ENCODE measurements at regions not wholly inside any gene's neighbourhood (a gene's known extent, or its start where the extent isn't known, plus 50 kb on each side); places are given as distances from the start of the nearest gene placed in this dataset.

GRCh38 chr14:101155575-101155974 lies 252.1 kb upstream of the RTL1 start:
- no peak overlapping the region for H3K27ac Mint-ChIP-seq (ENCODE audit: low read depth, unreplicated experiment)
- H3K9me3 Mint-ChIP-seq (ENCODE audit: unreplicated experiment), result no peaks in the 10 kb centered on the region
- CTCF ChIA-PET, result no interaction called here
- no peak overlapping the region for H3K4me3 Mint-ChIP-seq (ENCODE audit: unreplicated experiment)
- no peaks in the 10 kb centered on the region for H3K36me3 Mint-ChIP-seq (ENCODE audit: insufficient read depth, unreplicated experiment)
- TF ChIP-seq CTCF (IDR thresholded peaks at IDR 0.05; ENCODE audit: unreplicated experiment), result no peak
- H3K27me3 Mint-ChIP-seq (ENCODE audit: insufficient read depth, unreplicated experiment), result peaks cover 20% of the 10 kb centered on the region
- POLR2A ChIA-PET, result no interaction called here
- no TSS peak for BruUV-seq (replicated peaks)
- no peaks in the 10 kb centered on the region for H3K4me1 Mint-ChIP-seq (ENCODE audit: insufficient read depth, unreplicated experiment)
- no peak for DNase-seq (ENCODE audit: unreplicated experiment)
- intact Hi-C loops (cut with micrococcal nuclease), result no loop called here

- POLR2A ChIA-PET, result no interaction called here
- Mint-ChIP-seq H3K4me3 (ENCODE audit: unreplicated experiment) (no peak overlapping the region), H3K27me3 (ENCODE audit: insufficient read depth, unreplicated experiment) (no peaks in the 10 kb centered on the region), H3K9me3 (ENCODE audit: unreplicated experiment) (peaks cover 21% of the 10 kb centered on the region), H3K27ac (ENCODE audit: low read depth, unreplicated experiment) (no peak overlapping the region), H3K4me1 (ENCODE audit: insufficient read depth, unreplicated experiment) (no peaks in the 10 kb centered on the region), H3K36me3 (ENCODE audit: insufficient read depth, unreplicated experiment) (no peaks in the 10 kb centered on the region)
- DNase-seq (ENCODE audit: unreplicated experiment), result no peak
- intact Hi-C loops (cut with micrococcal nuclease), result no loop called here
- TF ChIP-seq CTCF (IDR thresholded peaks at IDR 0.05; ENCODE audit: unreplicated experiment), result no peak
- CTCF ChIA-PET, result interaction anchor here (0.6 kb wide), 1 partner anchor 782 kb away, joined by 3 read pairs; no protein-coding TSS in a partner anchor
- BruUV-seq (replicated peaks), result no TSS peak
Measured at GRCh38 chr14:101167428-101167827, 263.9 kb upstream of the RTL1 start.

GRCh38 chr14:101169267-101169666 lies 265.7 kb upstream of the RTL1 start:
- H3K27me3 Mint-ChIP-seq (ENCODE audit: insufficient read depth, unreplicated experiment), result no peaks in the 10 kb centered on the region
- H3K9me3 Mint-ChIP-seq (ENCODE audit: unreplicated experiment), result peaks cover 28% of the 10 kb centered on the region
- no peak for TF ChIP-seq CTCF (IDR thresholded peaks at IDR 0.05; ENCODE audit: unreplicated experiment)
- ChIA-PET POLR2A (no interaction called here), CTCF (no interaction called here)
- H3K4me1 Mint-ChIP-seq (ENCODE audit: insufficient read depth, unreplicated experiment), result no peaks in the 10 kb centered on the region
- no peak overlapping the region for H3K27ac Mint-ChIP-seq (ENCODE audit: low read depth, unreplicated experiment)
- intact Hi-C loops (cut with micrococcal nuclease), result no loop called here
- H3K36me3 Mint-ChIP-seq (ENCODE audit: insufficient read depth, unreplicated experiment), result no peaks in the 10 kb centered on the region
- H3K4me3 Mint-ChIP-seq (ENCODE audit: unreplicated experiment), result no peak overlapping the region
- BruUV-seq (replicated peaks), result no TSS peak
- no peak for DNase-seq (ENCODE audit: unreplicated experiment)

GRCh38 chr14:101171650-101172049 lies 268.1 kb upstream of the RTL1 start:
- intact Hi-C loops (cut with micrococcal nuclease), result no loop called here

More at GRCh38 chr14:101171650-101172049, 268.1 kb upstream of the RTL1 start:
- H3K9me3 Mint-ChIP-seq (ENCODE audit: unreplicated experiment), result peaks cover 17% of the 10 kb centered on the region
- ChIA-PET POLR2A (no interaction called here), CTCF (interaction anchor here (0.7 kb wide), 1 partner anchor 26 kb away, joined by 3 read pairs; no protein-coding TSS in a partner anchor)
- H3K27ac Mint-ChIP-seq (ENCODE audit: low read depth, unreplicated experiment), result no peak overlapping the region
- H3K4me1 Mint-ChIP-seq (ENCODE audit: insufficient read depth, unreplicated experiment), result peaks cover 5% of the 10 kb centered on the region
- TF ChIP-seq CTCF (IDR thresholded peaks at IDR 0.05; ENCODE audit: unreplicated experiment), result no peak
- no peak for DNase-seq (ENCODE audit: unreplicated experiment)
- H3K27me3 Mint-ChIP-seq (ENCODE audit: insufficient read depth, unreplicated experiment), result no peaks in the 10 kb centered on the region
- no TSS peak for BruUV-seq (replicated peaks)
- no peaks in the 10 kb centered on the region for H3K36me3 Mint-ChIP-seq (ENCODE audit: insufficient read depth, unreplicated experiment)
- no peak overlapping the region for H3K4me3 Mint-ChIP-seq (ENCODE audit: unreplicated experiment)
